Left ventricle myocardium inferior (tissue), 1 donor: ENCODE measurements at regions not wholly inside any gene's neighbourhood (a gene's known extent, or its start where the extent isn't known, plus 50 kb on each side); places are given as distances from the start of the nearest gene placed in this dataset.

Source experiments
- DNase-seq: peaks from one replicate; pipeline ENCODE4 v3.0.0-alpha.2; 2020
- H3K27ac ChIP-seq: fragments of 200-600 bp; replicated peaks from 2 replicates; pipeline ENCODE4 v1.8.0; 2021
- H3K27me3 ChIP-seq: fragments of 200-600 bp; 2 replicates; pipeline ENCODE4 v1.8.0; 2021; ENCODE audit warnings: low read depth
- H3K36me3 ChIP-seq: fragments of 200-600 bp; 2 replicates; pipeline ENCODE4 v1.8.0; 2021
- H3K4me1 ChIP-seq: fragments of 200-600 bp; 2 replicates; pipeline ENCODE4 v1.8.0; 2021
- H3K4me3 ChIP-seq: fragments of 200-600 bp; 2 replicates; pipeline ENCODE4 v1.8.0; 2021; ENCODE audit warnings: mild to moderate bottlenecking, moderate library complexity
- H3K9me3 ChIP-seq: fragments of 200-600 bp; replicated peaks from 2 replicates; pipeline ENCODE4 v1.8.0; 2021
- intact Hi-C: fragments of 100-400 bp; cut with micrococcal nuclease; formaldehyde crosslinking; loops from one replicate; pipeline ENCODE4 v1.11.0; 2022
- TF ChIP-seq, protein P1 (sequence below): fragments of 200-600 bp; IDR thresholded peaks from 2 replicates; pipeline ENCODE4 v1.8.0; 2021; ENCODE audit warnings: antibody characterized with exemption, mild to moderate bottlenecking, borderline replicate concordance
- donor health status: DM: no; HTN: yes; CAD: no; lungs with severe emphysema.

DNA sequence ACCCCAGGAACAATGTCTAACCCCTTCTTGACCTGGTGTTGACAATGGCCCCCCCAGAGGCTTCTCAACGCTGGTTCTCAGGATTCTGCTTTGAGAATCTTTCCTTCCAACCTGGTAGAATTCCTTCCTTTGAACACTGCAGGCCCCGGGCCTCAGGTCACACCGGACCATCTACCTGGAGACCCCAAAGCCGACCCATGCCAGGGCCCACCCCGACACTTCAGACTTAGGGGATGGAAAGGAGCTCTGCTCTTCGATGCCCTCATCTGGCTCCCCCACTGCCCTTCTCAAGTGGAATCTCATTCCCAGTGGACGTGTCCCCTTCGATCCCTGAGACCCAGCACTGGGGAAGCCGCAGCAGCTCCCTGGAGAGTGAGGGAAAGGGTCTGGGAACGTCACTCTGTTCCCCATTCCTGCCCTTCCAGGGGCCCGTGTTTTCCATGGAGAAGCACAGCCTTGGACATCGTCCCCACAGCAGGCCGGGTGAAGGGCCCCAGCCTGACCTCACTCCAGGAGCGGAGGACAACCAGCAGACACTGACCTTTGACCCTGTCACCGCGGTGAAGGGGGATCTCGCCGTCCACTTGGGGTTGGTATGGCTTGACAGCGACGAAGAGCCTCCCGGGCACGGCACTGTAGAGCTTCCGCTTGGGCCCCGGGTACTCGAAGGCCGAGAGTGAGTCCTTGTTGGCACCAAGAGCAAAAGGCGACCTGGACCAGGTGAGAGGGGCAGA, 408.3 kb downstream of the CTTN start:
- Histone ChIP-seq H3K27ac (no peak overlapping the region), H3K36me3 (no peaks in the 10 kb centered on the region), H3K4me3 (no peak overlapping the region), H3K9me3 (no peaks in the 10 kb centered on the region), H3K4me1 (no peaks in the 10 kb centered on the region), H3K27me3 (peaks cover 66% of the 10 kb centered on the region)
- DNase-seq, result no peak
- intact Hi-C loops, result no loop called here
- TF ChIP-seq, protein P1, sequence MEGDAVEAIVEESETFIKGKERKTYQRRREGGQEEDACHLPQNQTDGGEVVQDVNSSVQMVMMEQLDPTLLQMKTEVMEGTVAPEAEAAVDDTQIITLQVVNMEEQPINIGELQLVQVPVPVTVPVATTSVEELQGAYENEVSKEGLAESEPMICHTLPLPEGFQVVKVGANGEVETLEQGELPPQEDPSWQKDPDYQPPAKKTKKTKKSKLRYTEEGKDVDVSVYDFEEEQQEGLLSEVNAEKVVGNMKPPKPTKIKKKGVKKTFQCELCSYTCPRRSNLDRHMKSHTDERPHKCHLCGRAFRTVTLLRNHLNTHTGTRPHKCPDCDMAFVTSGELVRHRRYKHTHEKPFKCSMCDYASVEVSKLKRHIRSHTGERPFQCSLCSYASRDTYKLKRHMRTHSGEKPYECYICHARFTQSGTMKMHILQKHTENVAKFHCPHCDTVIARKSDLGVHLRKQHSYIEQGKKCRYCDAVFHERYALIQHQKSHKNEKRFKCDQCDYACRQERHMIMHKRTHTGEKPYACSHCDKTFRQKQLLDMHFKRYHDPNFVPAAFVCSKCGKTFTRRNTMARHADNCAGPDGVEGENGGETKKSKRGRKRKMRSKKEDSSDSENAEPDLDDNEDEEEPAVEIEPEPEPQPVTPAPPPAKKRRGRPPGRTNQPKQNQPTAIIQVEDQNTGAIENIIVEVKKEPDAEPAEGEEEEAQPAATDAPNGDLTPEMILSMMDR, result no peak

DNA sequence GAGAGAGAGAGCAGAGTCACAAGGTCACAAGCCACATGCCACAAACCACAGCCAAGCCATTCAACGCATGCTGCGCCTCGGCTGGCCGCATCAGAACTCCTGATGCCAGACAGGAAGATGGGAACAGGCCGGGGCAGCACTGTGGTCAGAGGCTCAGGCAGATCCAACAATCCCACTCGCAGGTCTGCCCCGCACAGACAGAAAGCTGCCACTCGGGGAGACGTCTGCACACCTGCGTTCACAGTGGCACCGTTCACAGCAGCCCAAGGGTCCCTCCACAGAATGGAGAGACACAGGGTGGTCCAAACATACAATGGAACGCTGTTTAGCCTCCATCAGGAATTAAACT, 408.8 kb downstream of the CTTN start:
- Histone ChIP-seq H3K9me3 (no peaks in the 10 kb centered on the region), H3K36me3 (no peaks in the 10 kb centered on the region), H3K4me1 (no peaks in the 10 kb centered on the region), H3K27ac (no peak overlapping the region), H3K27me3 (peaks cover 61% of the 10 kb centered on the region), H3K4me3 (no peak overlapping the region)
- DNase-seq, result no peak
- intact Hi-C loops, result no loop called here
- TF ChIP-seq, protein P1, result no peak

DNA sequence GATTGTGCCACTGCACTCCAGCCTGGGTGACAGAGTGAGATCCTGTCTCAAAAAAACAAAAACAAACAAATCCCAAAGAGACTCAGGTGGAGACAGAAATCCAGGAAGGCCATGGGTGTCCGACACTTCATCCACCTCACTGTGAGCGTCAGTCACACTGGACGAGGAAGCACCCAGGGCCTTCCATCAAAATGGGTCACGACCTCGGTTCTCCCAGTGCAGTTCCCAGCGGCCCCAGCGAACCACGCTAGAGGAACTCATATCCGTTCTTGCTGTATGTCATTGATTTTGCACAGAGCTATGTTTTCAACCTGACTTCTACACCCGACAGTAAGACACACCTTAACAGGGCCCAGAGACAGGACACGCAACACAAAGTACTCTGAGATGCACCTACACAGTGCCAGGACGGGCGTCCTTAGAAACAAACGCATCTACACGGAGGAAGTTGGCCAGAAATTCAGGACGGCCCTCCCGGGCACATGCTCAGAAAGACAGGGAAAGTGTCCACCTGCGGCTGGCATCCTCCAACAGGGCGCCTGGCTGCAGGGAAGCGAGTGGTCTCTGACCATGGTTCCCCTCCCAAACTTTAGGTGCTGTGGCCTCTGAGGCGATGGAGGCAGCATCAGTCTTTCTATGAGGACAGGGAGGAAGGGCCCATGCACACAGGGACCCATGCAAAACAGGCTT, 410.5 kb downstream of the CTTN start:
- H3K4me3 ChIP-seq, result no peak overlapping the region
- DNase-seq, result no peak
- H3K36me3 ChIP-seq, result no peaks in the 10 kb centered on the region
- no peak overlapping the region for H3K27ac ChIP-seq
- intact Hi-C loops, result no loop called here
- peaks cover 65% of the 10 kb centered on the region for H3K27me3 ChIP-seq
- TF ChIP-seq, protein P1, result no peak
- no peaks in the 10 kb centered on the region for H3K9me3 ChIP-seq
- no peaks in the 10 kb centered on the region for H3K4me1 ChIP-seq

DNA sequence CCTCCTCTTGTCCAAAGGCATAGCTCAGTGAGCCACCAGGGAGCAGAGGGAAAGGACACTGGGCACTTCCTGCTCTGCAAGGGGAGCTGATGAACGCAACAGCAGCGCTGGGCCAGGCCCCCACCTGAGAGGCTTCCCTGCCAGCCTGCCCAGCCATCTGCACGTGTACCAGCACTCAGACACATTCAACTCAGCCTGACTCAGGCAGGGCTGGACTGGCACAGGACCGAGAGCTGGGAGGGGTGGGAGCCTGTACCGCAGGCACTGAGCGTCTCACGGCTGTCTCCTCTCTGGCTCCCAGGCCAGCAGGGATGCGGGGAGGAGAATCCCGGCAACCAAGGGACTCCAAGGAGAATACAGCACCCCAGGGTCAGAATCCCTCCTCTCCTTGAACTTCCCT, 411.8 kb downstream of the CTTN start:
- TF ChIP-seq, protein P1, result no peak
- Histone ChIP-seq H3K27ac (no peak overlapping the region), H3K4me3 (no peak overlapping the region), H3K4me1 (no peaks in the 10 kb centered on the region), H3K36me3 (no peaks in the 10 kb centered on the region), H3K27me3 (peaks cover 63% of the 10 kb centered on the region), H3K9me3 (no peaks in the 10 kb centered on the region)
- intact Hi-C loops, result no loop called here
- no peak for DNase-seq

DNA sequence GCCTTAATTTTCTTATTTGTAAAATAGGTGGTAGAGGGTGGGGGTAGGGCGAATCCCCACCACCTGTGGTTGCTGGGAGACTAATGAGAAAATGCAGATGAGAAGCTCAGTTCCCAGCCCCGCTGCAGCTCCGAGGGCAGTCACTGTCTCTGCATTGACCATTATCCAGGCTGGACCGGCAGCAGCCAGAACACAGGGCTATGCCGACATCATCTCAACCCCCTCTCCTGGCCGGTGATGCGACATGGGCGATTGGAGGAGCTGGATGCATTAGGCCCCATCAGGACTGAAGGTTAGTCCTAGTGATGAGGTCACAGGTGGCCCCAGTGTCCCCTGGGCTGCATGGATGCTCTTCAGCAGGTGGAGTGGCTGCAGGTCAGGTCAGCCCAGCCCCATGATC, 412.4 kb downstream of the CTTN start:
- no peaks in the 10 kb centered on the region for H3K36me3 ChIP-seq
- H3K4me1 ChIP-seq, result no peaks in the 10 kb centered on the region
- H3K9me3 ChIP-seq, result no peaks in the 10 kb centered on the region
- no peak overlapping the region for H3K27ac ChIP-seq
- no peak overlapping the region for H3K4me3 ChIP-seq
- peaks cover 69% of the 10 kb centered on the region for H3K27me3 ChIP-seq
- intact Hi-C loops, result no loop called here
- DNase-seq, result no peak
- TF ChIP-seq, protein P1, result no peak
